ENCODE measurements at regions not wholly inside any gene's neighbourhood (a gene's known extent, or its start where the extent isn't known, plus 50 kb on each side); places are given as distances from the start of the nearest gene placed in this dataset.

- FAIRE-seq (no peak), ATAC-seq (no peak), DNase-seq (ENCODE audit: low read depth, low spot score) (no peak)
- ChIA-PET CTCF (no interaction called here), RAD21 (ENCODE audit: unreplicated experiment) (no interaction called here), POLR2A (no interaction called here), SMC1A (ENCODE audit: uncharacterized antibody, unreplicated experiment) (no interaction called here)
- 29% methylated on average over 3 of the region's 3 CpGs for WGBS (ENCODE audit: insufficient coverage, insufficient replicate concordance, low lambda C conversion rate, missing lambda C conversion rate)
- Histone ChIP-seq H3K4me3 (no peak overlapping the region), H3K79me2 (ENCODE audit: control insufficient read depth, insufficient read depth, low read length) (no peaks in the 10 kb centered on the region), H4K20me1 (ENCODE audit: control insufficient read depth, insufficient read depth) (no peaks in the 10 kb centered on the region), H3K27me3 (replicated peaks in 1 of 2; ENCODE audit: control insufficient read depth in 2 of 2, insufficient read depth in 2 of 2, low read length in 1 of 2) (no peaks in the 10 kb centered on the region), H3K4me1 (ENCODE audit: control insufficient read depth, insufficient read depth, low read length) (no peaks in the 10 kb centered on the region), H3K9ac (ENCODE audit: control insufficient read depth, insufficient read depth, low read length) (no peak overlapping the region), H3K27ac (ENCODE audit: control insufficient read depth, insufficient read depth) (no peak overlapping the region), H3K9me3 (replicated peaks; ENCODE audit: control insufficient read depth, insufficient read depth, low read length) (no peaks in the 10 kb centered on the region), H2AFZ (ENCODE audit: control insufficient read depth, low read depth, low read length) (no peak overlapping the region), H3K4me2 (ENCODE audit: control insufficient read depth, insufficient read depth) (no peak overlapping the region), H3K36me3 (ENCODE audit: control insufficient read depth in 2 of 2, insufficient read depth in 2 of 2, low read length in 1 of 2) (no peaks in the 10 kb centered on the region)
- in situ Hi-C loops (cut with MboI) (no loop called here), intact Hi-C loops (cut with micrococcal nuclease; ENCODE audit: unreplicated experiment) (no loop called here)
- TF ChIP-seq SMARCA5 (IDR thresholded peaks at IDR 0.05) (no peak), CHD4 (IDR thresholded peaks at IDR 0.05) (no peak), HDGF (IDR thresholded peaks at IDR 0.05) (no peak), MTA3 (IDR thresholded peaks at IDR 0.05; ENCODE audit: borderline replicate concordance, low read length) (no peak), SKIL (IDR thresholded peaks at IDR 0.05; ENCODE audit: low read depth, poor library complexity, severe bottlenecking) (no peak)
- no TSS peak for BruUV-seq (replicated peaks)
These were observed 316.2 kb upstream of the NAV3 start for GRCh38 chr12:77514511-77514910.

GRCh38 chr12:77510985-77511384, 319.7 kb upstream of the NAV3 start:
- ATAC-seq = no peak

More at GRCh38 chr12:77510985-77511384, 319.7 kb upstream of the NAV3 start:
- H3K79me2 ChIP-seq (ENCODE audit: control insufficient read depth, insufficient read depth, low read length) = no peaks in the 10 kb centered on the region
- CTCF ChIA-PET = no interaction called here
- FAIRE-seq (no peak), DNase-seq (ENCODE audit: low read depth, low spot score) (no peak)
- SMC1A ChIA-PET (ENCODE audit: uncharacterized antibody, unreplicated experiment) = interaction anchor here (0.6 to 1.1 kb wide), 2 partner anchors 11 to 1789 kb away, joined by 3 read pairs; no protein-coding TSS in a partner anchor
- no peak for TF ChIP-seq NFXL1 (IDR thresholded peaks at IDR 0.05; ENCODE audit: borderline replicate concordance)
- TF ChIP-seq HDGF (IDR thresholded peaks at IDR 0.05) = no peak
- no peak overlapping the region for H3K4me2 ChIP-seq (ENCODE audit: control insufficient read depth, insufficient read depth)
- H2AFZ ChIP-seq (ENCODE audit: control insufficient read depth, low read depth, low read length) = no peak overlapping the region
- H3K9me3 ChIP-seq (replicated peaks; ENCODE audit: control insufficient read depth, insufficient read depth, low read length) = no peaks in the 10 kb centered on the region
- no peak overlapping the region for H3K27ac ChIP-seq (ENCODE audit: control insufficient read depth, insufficient read depth)
- intact Hi-C loops (cut with micrococcal nuclease; ENCODE audit: unreplicated experiment) = no loop called here
- 0% methylated on average over 1 of the region's 1 CpG for WGBS (ENCODE audit: insufficient coverage, insufficient replicate concordance, low lambda C conversion rate, missing lambda C conversion rate)
- BruUV-seq (replicated peaks) = no TSS peak
- H3K4me3 ChIP-seq = no peak overlapping the region
- in situ Hi-C loops (cut with MboI) = no loop called here
- POLR2A ChIA-PET = no interaction called here
- H3K36me3 ChIP-seq (ENCODE audit: control insufficient read depth in 2 of 2, insufficient read depth in 2 of 2, low read length in 1 of 2) = no peaks in the 10 kb centered on the region
- H4K20me1 ChIP-seq (ENCODE audit: control insufficient read depth, insufficient read depth) = no peaks in the 10 kb centered on the region
- H3K27me3 ChIP-seq (replicated peaks in 1 of 2; ENCODE audit: control insufficient read depth in 2 of 2, insufficient read depth in 2 of 2, low read length in 1 of 2) = no peaks in the 10 kb centered on the region; a peak in 1 of 4 replicates
- H3K9ac ChIP-seq (ENCODE audit: control insufficient read depth, insufficient read depth, low read length) = no peak overlapping the region
- RAD21 ChIA-PET (ENCODE audit: unreplicated experiment) = no interaction called here
- no peaks in the 10 kb centered on the region for H3K4me1 ChIP-seq (ENCODE audit: control insufficient read depth, insufficient read depth, low read length)

Measured in GM12878 (cell line).